Chondrocyte (in vitro differentiated cells): ENCODE measurements at regions not wholly inside any gene's neighbourhood (a gene's known extent, or its start where the extent isn't known, plus 50 kb on each side); places are given as distances from the start of the nearest gene placed in this dataset.

ENCODE experiments used
- DNase-seq: peaks from one replicate; pipeline ENCODE4 v3.0.0; 2021; ENCODE audit warnings: mixed read lengths, low spot score
- H3K27ac Mint-ChIP-seq: one replicate; pipeline ENCODE4 v1.8.0; 2021; ENCODE audit warnings: mild to moderate bottlenecking, moderate library complexity, mixed read lengths; ENCODE audit not compliant: unreplicated experiment
- H3K27me3 Mint-ChIP-seq: 2 replicates; pipeline ENCODE4 v1.8.0; 2021; ENCODE audit warnings: low read depth, mixed read lengths
- H3K36me3 Mint-ChIP-seq: 2 replicates; pipeline ENCODE4 v1.8.0; 2021; ENCODE audit warnings: low read depth, mixed read lengths
- H3K4me1 Mint-ChIP-seq: 2 replicates; pipeline ENCODE4 v1.8.0; 2021; ENCODE audit warnings: low read depth, mild to moderate bottlenecking, mixed read lengths
- H3K4me3 Mint-ChIP-seq: one replicate; pipeline ENCODE4 v1.8.0; 2021; ENCODE audit warnings: mild to moderate bottlenecking, moderate library complexity, mixed read lengths; ENCODE audit not compliant: unreplicated experiment
- H3K9me3 Mint-ChIP-seq: 2 replicates; pipeline ENCODE4 v1.8.0; 2021; ENCODE audit warnings: low read depth, mixed read lengths
- TF ChIP-seq, protein P1 (sequence below): fragments of 200-600 bp; sonication (generic); IDR thresholded peaks from 2 replicates; pipeline ENCODE4 v1.5.0; 2021; ENCODE audit warnings: antibody characterized with exemption, mild to moderate bottlenecking, moderate library complexity

DNA sequence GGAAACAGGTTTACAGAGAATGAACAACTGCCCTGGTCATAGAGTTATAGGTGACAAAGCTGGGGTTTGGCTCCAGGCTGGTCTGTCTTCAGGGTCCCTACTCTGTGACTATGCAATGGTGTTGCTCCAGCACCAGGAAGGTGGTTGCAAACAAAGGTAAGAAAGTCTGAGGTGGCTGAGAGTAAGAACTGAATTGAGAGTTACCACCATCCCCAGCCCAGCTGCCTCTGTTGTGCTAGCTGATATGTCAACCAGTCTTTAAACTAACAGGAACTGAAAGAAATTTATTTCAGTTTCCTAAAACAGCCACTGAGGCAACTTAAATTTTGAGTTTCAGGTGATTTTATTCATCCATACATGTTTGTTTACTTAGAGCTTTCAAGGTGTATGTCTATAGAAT lies 111.0 kb upstream of the LRIG3 start:
- Mint-ChIP-seq H3K4me1 (peaks cover 29% of the 10 kb centered on the region), H3K4me3 (no peak overlapping the region), H3K27ac (no peak overlapping the region), H3K36me3 (no peaks in the 10 kb centered on the region), H3K9me3 (no peaks in the 10 kb centered on the region), H3K27me3 (no peaks in the 10 kb centered on the region)
- no peak for DNase-seq
- TF ChIP-seq, protein P1, sequence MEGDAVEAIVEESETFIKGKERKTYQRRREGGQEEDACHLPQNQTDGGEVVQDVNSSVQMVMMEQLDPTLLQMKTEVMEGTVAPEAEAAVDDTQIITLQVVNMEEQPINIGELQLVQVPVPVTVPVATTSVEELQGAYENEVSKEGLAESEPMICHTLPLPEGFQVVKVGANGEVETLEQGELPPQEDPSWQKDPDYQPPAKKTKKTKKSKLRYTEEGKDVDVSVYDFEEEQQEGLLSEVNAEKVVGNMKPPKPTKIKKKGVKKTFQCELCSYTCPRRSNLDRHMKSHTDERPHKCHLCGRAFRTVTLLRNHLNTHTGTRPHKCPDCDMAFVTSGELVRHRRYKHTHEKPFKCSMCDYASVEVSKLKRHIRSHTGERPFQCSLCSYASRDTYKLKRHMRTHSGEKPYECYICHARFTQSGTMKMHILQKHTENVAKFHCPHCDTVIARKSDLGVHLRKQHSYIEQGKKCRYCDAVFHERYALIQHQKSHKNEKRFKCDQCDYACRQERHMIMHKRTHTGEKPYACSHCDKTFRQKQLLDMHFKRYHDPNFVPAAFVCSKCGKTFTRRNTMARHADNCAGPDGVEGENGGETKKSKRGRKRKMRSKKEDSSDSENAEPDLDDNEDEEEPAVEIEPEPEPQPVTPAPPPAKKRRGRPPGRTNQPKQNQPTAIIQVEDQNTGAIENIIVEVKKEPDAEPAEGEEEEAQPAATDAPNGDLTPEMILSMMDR: no peak

DNA sequence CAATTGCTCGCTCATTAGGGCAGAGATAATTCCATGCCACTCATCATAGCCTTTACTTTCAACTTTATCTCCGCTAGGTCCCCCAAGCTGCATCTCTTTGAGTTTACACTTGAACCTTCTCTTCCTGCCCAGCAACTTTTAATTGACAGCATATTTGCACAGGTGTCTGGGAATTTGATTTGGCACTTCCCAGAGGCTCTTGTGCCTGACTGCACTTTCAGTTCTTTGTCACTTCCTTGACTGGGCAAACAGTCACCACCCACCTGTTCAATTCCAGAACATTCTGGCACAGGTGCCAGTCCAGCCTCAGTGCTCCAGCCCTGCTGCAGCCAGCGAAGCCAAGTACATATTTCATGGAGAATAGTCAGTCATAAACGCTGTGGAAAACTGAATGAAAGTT lies 110.1 kb upstream of the LRIG3 start:
- H3K4me3 Mint-ChIP-seq: no peak overlapping the region

DNA sequence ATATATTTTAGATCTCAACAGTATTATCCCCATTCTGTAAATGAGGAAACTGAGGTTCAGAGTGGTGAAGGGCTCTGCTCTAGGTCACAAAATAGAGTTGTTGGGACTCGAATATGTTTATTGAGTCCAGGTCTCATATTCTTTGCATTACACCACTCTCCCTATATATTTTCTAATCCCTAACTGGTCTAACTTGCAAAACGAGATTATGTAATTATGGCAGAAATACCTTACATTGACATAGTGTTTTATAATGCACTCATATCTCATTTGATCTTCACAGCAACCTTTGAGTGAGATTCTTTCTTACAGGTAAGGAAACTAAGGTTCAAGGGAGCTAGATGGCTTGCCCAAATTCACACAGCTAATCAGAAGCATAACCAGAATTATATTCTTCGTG lies 106.9 kb upstream of the LRIG3 start:
- H3K4me1 Mint-ChIP-seq: peaks cover 24% of the 10 kb centered on the region
- H3K36me3 Mint-ChIP-seq: no peaks in the 10 kb centered on the region
- no peak overlapping the region for H3K27ac Mint-ChIP-seq
- TF ChIP-seq, protein P1: no peak
- no peaks in the 10 kb centered on the region for H3K9me3 Mint-ChIP-seq
- no peaks in the 10 kb centered on the region for H3K27me3 Mint-ChIP-seq
- DNase-seq: no peak
- no peak overlapping the region for H3K4me3 Mint-ChIP-seq

More for the DNA sequence above, 110.1 kb upstream of the LRIG3 start:
- Mint-ChIP-seq H3K9me3 (no peaks in the 10 kb centered on the region), H3K27ac (no peak overlapping the region), H3K36me3 (no peaks in the 10 kb centered on the region), H3K4me1 (peaks cover 20% of the 10 kb centered on the region), H3K27me3 (no peaks in the 10 kb centered on the region)
- TF ChIP-seq, protein P1: no peak
- no peak for DNase-seq

DNA sequence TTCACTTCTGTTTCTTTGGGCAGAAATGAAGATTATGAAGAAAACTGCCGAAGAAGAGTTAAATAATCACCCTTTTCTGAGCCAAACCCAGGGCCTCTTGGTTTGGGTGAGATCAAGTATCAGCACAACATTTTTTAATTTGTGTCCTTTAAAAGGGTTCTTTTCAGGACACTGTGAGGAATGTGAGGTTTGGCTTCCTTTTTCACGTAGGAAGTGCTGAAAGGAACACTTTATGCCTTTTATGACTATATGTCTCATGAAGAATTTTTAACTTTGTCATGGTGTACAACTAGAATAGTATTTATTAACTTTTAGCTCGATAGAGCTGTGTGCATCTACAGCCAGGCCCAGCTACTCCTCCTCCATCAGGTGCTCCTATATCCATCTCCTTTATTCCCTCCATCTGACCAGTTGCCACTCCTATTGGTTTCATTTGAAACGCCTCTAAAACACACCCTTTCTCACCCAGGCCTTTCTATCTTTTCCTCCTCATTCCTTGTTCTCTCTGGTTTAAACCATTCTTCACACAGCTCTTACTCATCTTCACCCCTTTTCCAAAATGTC lies 103.6 kb upstream of the LRIG3 start:
- Mint-ChIP-seq H3K4me1 (peaks cover 19% of the 10 kb centered on the region), H3K27me3 (no peaks in the 10 kb centered on the region), H3K4me3 (no peak overlapping the region), H3K27ac (peak overlapping the region; percentile 87), H3K36me3 (no peaks in the 10 kb centered on the region), H3K9me3 (no peaks in the 10 kb centered on the region)
- DNase-seq: no peak
- TF ChIP-seq, protein P1: no peak

DNA sequence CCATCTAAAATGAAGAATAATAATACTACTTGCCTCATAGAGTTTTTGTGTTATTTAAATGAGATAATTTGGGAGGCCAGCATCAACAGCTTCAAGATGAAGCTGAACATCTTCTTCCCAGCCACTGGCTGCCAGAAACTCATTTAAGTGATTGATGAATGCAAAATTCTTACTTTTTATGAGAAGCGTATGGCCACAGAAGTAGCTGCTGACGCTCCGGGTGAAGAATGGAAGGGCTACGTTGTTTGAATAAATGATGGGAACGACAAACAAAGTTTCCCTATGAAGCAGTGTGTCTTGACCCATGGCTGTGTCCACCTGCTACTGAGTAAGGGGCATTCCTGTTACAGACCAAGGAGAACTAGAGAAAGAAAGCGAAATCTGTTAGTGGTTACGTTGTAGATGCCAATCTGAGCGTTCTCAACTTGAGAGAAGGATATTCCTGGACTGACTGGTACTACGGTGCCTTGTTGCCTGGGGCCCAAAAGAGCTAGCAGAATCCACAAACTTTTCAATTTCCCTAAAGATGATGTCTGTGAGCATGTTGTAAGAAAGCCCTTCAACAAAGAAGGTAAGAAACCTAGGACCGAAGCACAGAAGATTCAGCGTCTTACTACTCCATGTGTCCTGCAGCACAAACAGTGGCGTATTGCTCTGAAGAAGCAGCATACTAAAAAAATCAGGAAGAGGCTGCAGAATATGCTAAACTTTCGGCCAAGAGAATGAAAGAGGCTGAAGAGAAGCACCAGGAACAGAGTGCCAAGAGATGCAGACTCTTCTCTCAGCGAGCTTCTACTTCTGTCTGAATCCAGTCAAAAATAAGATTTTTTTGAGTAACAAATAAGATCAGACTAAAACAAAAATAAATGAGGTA lies 100.0 kb upstream of the LRIG3 start:
- H3K27ac Mint-ChIP-seq: no peak overlapping the region
- TF ChIP-seq, protein P1: no peak
- no peaks in the 10 kb centered on the region for H3K36me3 Mint-ChIP-seq
- no peaks in the 10 kb centered on the region for H3K27me3 Mint-ChIP-seq
- no peaks in the 10 kb centered on the region for H3K9me3 Mint-ChIP-seq
- H3K4me3 Mint-ChIP-seq: no peak overlapping the region
- peaks cover 19% of the 10 kb centered on the region for H3K4me1 Mint-ChIP-seq
- no peak for DNase-seq
